H1 (cell line): ENCODE measurements at regions not wholly inside any gene's neighbourhood (a gene's known extent, or its start where the extent isn't known, plus 50 kb on each side); places are given as distances from the start of the nearest gene placed in this dataset.

Source experiments
- HDAC6 ChIP-seq: IDR thresholded peaks from one replicate; pipeline ENCODE4 v1.7.1; 2012; ENCODE audit warnings: low read depth, mild to moderate bottlenecking, inconsistent platforms, low read length, moderate library complexity
- SIN3A ChIP-seq, 2 experiments: IDR thresholded peaks in 1 of 2; conservative IDR thresholded peaks in 1 of 2; 2 replicates each; pipeline ENCODE4 v1.6.1; 2011 to 2012; ENCODE audit warnings: low read length in 2 of 2, improper control_type of control experiment in 1 of 2, low read depth in 1 of 2, mild to moderate bottlenecking in 1 of 2
- TEAD4 ChIP-seq: IDR thresholded peaks from 2 replicates; pipeline ENCODE4 v1.6.1; 2012; ENCODE audit warnings: low read depth, low read length, inconsistent platforms, mixed read lengths
- TF ChIP-seq, protein P1 (sequence below), 3 experiments: IDR thresholded peaks; 1 replicate in 2 of 3; 2 replicates in 1 of 3; pipeline versions ENCODE4 v1.5.1 to v1.6.1; 2011; ENCODE audit warnings: low read length in 3 of 3, mild to moderate bottlenecking in 3 of 3, inconsistent platforms in 2 of 3, low read depth in 1 of 3, moderate library complexity in 1 of 3; ENCODE audit not compliant: insufficient read depth in 1 of 3; ENCODE audit errors: control extremely low read depth in 1 of 3

DNA sequence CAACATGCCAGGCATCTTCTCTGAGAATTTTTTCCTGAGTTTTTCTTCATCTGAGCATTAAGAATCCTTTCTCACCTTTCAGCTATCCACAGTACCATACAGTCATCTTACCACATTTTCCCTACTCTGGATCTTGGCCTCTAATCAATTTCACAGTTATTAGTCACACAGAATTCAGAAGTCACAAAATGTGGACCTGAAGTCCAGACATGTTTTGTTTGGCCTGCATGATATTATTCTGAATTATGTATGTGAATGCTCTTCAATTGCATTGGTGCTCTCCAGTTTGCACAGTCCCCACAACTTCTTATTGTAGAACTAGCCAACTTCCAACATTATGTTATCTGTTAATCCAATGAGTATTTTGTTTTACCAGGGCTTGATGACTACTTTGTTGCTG lies 102.3 kb upstream of the GRIA3 start (continued):
- TF ChIP-seq TEAD4 (no peak), HDAC6 (no peak), SIN3A (conservative IDR thresholded peaks at IDR 0.05 in 1 of 2, IDR thresholded peaks at IDR 0.05 in 1 of 2; ENCODE audit: low read depth in 1 of 2, low read length in 2 of 2) (no peak)
- TF ChIP-seq, protein P1, sequence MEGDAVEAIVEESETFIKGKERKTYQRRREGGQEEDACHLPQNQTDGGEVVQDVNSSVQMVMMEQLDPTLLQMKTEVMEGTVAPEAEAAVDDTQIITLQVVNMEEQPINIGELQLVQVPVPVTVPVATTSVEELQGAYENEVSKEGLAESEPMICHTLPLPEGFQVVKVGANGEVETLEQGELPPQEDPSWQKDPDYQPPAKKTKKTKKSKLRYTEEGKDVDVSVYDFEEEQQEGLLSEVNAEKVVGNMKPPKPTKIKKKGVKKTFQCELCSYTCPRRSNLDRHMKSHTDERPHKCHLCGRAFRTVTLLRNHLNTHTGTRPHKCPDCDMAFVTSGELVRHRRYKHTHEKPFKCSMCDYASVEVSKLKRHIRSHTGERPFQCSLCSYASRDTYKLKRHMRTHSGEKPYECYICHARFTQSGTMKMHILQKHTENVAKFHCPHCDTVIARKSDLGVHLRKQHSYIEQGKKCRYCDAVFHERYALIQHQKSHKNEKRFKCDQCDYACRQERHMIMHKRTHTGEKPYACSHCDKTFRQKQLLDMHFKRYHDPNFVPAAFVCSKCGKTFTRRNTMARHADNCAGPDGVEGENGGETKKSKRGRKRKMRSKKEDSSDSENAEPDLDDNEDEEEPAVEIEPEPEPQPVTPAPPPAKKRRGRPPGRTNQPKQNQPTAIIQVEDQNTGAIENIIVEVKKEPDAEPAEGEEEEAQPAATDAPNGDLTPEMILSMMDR (IDR thresholded peaks at IDR 0.05; ENCODE audit: control extremely low read depth in 1 of 3, insufficient read depth in 1 of 3, low read depth in 1 of 3, low read length in 3 of 3), result no peak
